Embryonic facial prominence (tissue), 1 donor: ENCODE measurements at regions not wholly inside any gene's neighbourhood (a gene's known extent, or its start where the extent isn't known, plus 50 kb on each side); places are given as distances from the start of the nearest gene placed in this dataset.
"Not testable (repeated sequence)": the region's sequence is repeated elsewhere in the genome, so short reads cannot be mapped to it uniquely, and the experiment has no call there.

Experiments
- DNase-seq: peaks from one replicate; pipeline ENCODE4 v3.0.0-alpha.2; 2016; ENCODE audit errors: extremely low spot score

GRCh38 chr10:90028312-90028711, 326.9 kb downstream of the KIF20B start:
- no peak for DNase-seq

GRCh38 chr10:90031776-90032175, 330.4 kb downstream of the KIF20B start:
- no peak for DNase-seq

- DNase-seq = no peak
These were observed 331.1 kb downstream of the KIF20B start for GRCh38 chr10:90032519-90032918.

- DNase-seq = not testable (repeated sequence)
These were observed 333.5 kb downstream of the KIF20B start for GRCh38 chr10:90034862-90035261.

GRCh38 chr10:90041585-90041984, 340.2 kb downstream of the KIF20B start:
- DNase-seq = no peak

- DNase-seq = no peak
These were observed 340.7 kb downstream of the KIF20B start for GRCh38 chr10:90042075-90042474.

GRCh38 chr10:90047243-90047729, 345.9 kb downstream of the KIF20B start:
- no peak for DNase-seq

GRCh38 chr10:90051053-90051452, 349.7 kb downstream of the KIF20B start:
- DNase-seq = no peak

GRCh38 chr10:90051474-90051873, 350.1 kb downstream of the KIF20B start:
- no peak for DNase-seq

- DNase-seq = no peak
These were observed 361.4 kb downstream of the KIF20B start for GRCh38 chr10:90062786-90063185.

- no peak for DNase-seq
These were observed 362.9 kb downstream of the KIF20B start for GRCh38 chr10:90064295-90064694.

GRCh38 chr10:90066435-90066834, 365.0 kb downstream of the KIF20B start:
- no peak for DNase-seq

- DNase-seq = no peak
These were observed 374.6 kb downstream of the KIF20B start for GRCh38 chr10:90075995-90076394.

GRCh38 chr10:90079819-90080218, 378.4 kb downstream of the KIF20B start:
- DNase-seq = no peak

GRCh38 chr10:90086606-90087190, 385.3 kb downstream of the KIF20B start:
- not testable (repeated sequence) for DNase-seq

GRCh38 chr10:90087197-90088023, 386.0 kb downstream of the KIF20B start:
- DNase-seq = no peak

- no peak for DNase-seq
These were observed 386.6 kb downstream of the KIF20B start for GRCh38 chr10:90088024-90088317.

GRCh38 chr10:90089719-90090118, 388.3 kb downstream of the KIF20B start:
- no peak for DNase-seq

GRCh38 chr10:90096196-90096595, 394.8 kb downstream of the KIF20B start:
- DNase-seq = no peak

- DNase-seq = not testable (repeated sequence)
These were observed 406.2 kb downstream of the KIF20B start for GRCh38 chr10:90107581-90107980.

GRCh38 chr10:90111671-90112070, 410.3 kb downstream of the KIF20B start:
- DNase-seq = no peak

GRCh38 chr10:90112681-90113080, 411.3 kb downstream of the KIF20B start:
- DNase-seq = no peak

- not testable (repeated sequence) for DNase-seq
These were observed 417.2 kb downstream of the KIF20B start for GRCh38 chr10:90118567-90118966.
